GM12878 (cell line): ENCODE measurements at regions not wholly inside any gene's neighbourhood (a gene's known extent, or its start where the extent isn't known, plus 50 kb on each side); places are given as distances from the start of the nearest gene placed in this dataset.

Source experiments
- ATAC-seq: fragments of 200-7000 bp; cut with Tn5 transposase; 3 replicates; pipeline ENCODE4 v1.9.1; 2020; ENCODE audit warnings: mild to moderate bottlenecking, moderate library complexity
- BruUV-seq: library from RNA; stranded (reverse); fragments of 400-500 nt; replicated peaks from 2 replicates; lab custom pipeline; 2021; lab: Mats Ljungman, UMichigan
- CTCF ChIA-PET: fragments of 300-600 bp; sonication (Branson Sonifier 250); formaldehyde crosslinking; extraction: SDS; loops from one replicate; lab custom pipeline; 2021; ENCODE audit warnings: inconsistent platforms; lab: Yijun Ruan, JAX
- POLR2A ChIA-PET: fragments of 350-600 bp; formaldehyde crosslinking; extraction: SDS; loops from one replicate; lab custom pipeline; 2021; ENCODE audit warnings: inconsistent platforms; lab: Charles Lee
- RAD21 ChIA-PET: fragments of 300-600 bp; sonication (Branson Sonifier 250); formaldehyde crosslinking; loops from one replicate; lab custom pipeline; 2023; ENCODE audit warnings: antibody characterized with exemption; ENCODE audit not compliant: unreplicated experiment; lab: Charles Lee
- SMC1A ChIA-PET: fragments of 300-600 bp; sonication (Branson Sonifier 250); formaldehyde crosslinking; loops from one replicate; lab custom pipeline; 2023; ENCODE audit not compliant: unreplicated experiment, uncharacterized antibody; lab: Charles Lee
- DNase-seq: peaks from one replicate; pipeline ENCODE4 v3.0.0-alpha.2; 2011; ENCODE audit warnings: low read depth, low spot score
- FAIRE-seq: peaks from 3 replicates; lab custom pipeline; 2011; peaks lifted over from hg19 to GRCh38; lab: Jason Lieb, UNC
- H2AFZ ChIP-seq: 2 replicates; pipeline ENCODE4 v1.6.0; 2011; ENCODE audit warnings: low read depth, low read length, control low read depth; ENCODE audit not compliant: control insufficient read depth
- H3K27ac ChIP-seq: 2 replicates; pipeline ENCODE4 v1.5.1; 2011; ENCODE audit warnings: control low read depth; ENCODE audit not compliant: control insufficient read depth, insufficient read depth
- H3K27me3 ChIP-seq, 2 experiments: replicated peaks in 1 of 2; 2 replicates each; pipeline versions ENCODE4 v1.6.0 to v1.6.1; 2011; ENCODE audit warnings: low read length in 1 of 2; ENCODE audit not compliant: control insufficient read depth in 2 of 2, insufficient read depth in 2 of 2
- H3K36me3 ChIP-seq, 2 experiments: 2 replicates each; pipeline ENCODE4 v1.5.1; 2011; ENCODE audit warnings: low read length in 1 of 2; ENCODE audit not compliant: control insufficient read depth in 2 of 2, insufficient read depth in 2 of 2
- H3K4me1 ChIP-seq: 2 replicates; pipeline ENCODE4 v1.6.1; 2011; ENCODE audit warnings: mild to moderate bottlenecking, low read length, moderate library complexity, mixed read lengths; ENCODE audit not compliant: control insufficient read depth, insufficient read depth
- H3K4me2 ChIP-seq: 2 replicates; pipeline ENCODE4 v1.6.0; 2011; ENCODE audit warnings: control low read depth; ENCODE audit not compliant: control insufficient read depth, insufficient read depth
- H3K4me3 ChIP-seq: fragments of 200-600 bp; sonication (generic); 2 replicates; pipeline ENCODE4 v1.5.1; 2016
- H3K79me2 ChIP-seq: 2 replicates; pipeline ENCODE4 v1.6.0; 2011; ENCODE audit warnings: low read length; ENCODE audit not compliant: control insufficient read depth, insufficient read depth
- H3K9ac ChIP-seq: 2 replicates; pipeline ENCODE4 v1.8.0; 2011; ENCODE audit warnings: low read length, control low read depth, mixed read lengths; ENCODE audit not compliant: control insufficient read depth, insufficient read depth
- H3K9me3 ChIP-seq: replicated peaks from 3 replicates; pipeline ENCODE4 v1.5.1; 2011; ENCODE audit warnings: mild to moderate bottlenecking, low read length; ENCODE audit not compliant: control insufficient read depth, insufficient read depth
- H4K20me1 ChIP-seq: 2 replicates; pipeline ENCODE4 v1.6.0; 2011; ENCODE audit not compliant: control insufficient read depth, insufficient read depth
- CREM ChIP-seq: IDR thresholded peaks from 2 replicates; pipeline ENCODE4 v1.6.1; 2014; ENCODE audit warnings: antibody characterized with exemption, low read depth
- HDAC6 ChIP-seq: fragments of 200-600 bp; sonication (generic); IDR thresholded peaks from one replicate; pipeline ENCODE4 v1.8.0; 2017; ENCODE audit warnings: antibody characterized with exemption; ENCODE audit not compliant: unreplicated experiment
- MTA3 ChIP-seq: IDR thresholded peaks from 2 replicates; pipeline ENCODE4 v1.6.1; 2012; ENCODE audit warnings: low read length, inconsistent platforms, borderline replicate concordance
- RAD51 ChIP-seq: fragments of 450-650 bp; IDR thresholded peaks from 2 replicates; pipeline ENCODE4 v1.6.1; 2016; ENCODE audit warnings: moderate library complexity, mild to moderate bottlenecking, inconsistent platforms
- RELA ChIP-seq: fragments of 450-650 bp; IDR thresholded peaks from 2 replicates; pipeline ENCODE4 v1.8.0; 2014; ENCODE audit warnings: borderline replicate concordance; ENCODE audit not compliant: partially characterized antibody
- SRF ChIP-seq, 2 experiments: IDR thresholded peaks; 2 replicates each; pipeline ENCODE4 v1.6.1; 2011; ENCODE audit warnings: low read depth in 2 of 2, low read length in 2 of 2, mild to moderate bottlenecking in 1 of 2, moderate library complexity in 1 of 2
- SUPT20H ChIP-seq: IDR thresholded peaks from 2 replicates; pipeline ENCODE4 v1.6.1; 2011; ENCODE audit warnings: low read depth, mild to moderate bottlenecking, low read length, moderate library complexity, borderline replicate concordance; ENCODE audit not compliant: control insufficient read depth
- in situ Hi-C: fragments of 300-500 bp; cut with MboI; formaldehyde crosslinking; loops from 9 replicates; pipeline ENCODE4 v1.14.3; 2018; ENCODE audit warnings: mixed read lengths
- intact Hi-C: fragments of 100-400 bp; cut with micrococcal nuclease; formaldehyde crosslinking; loops from one replicate; pipeline ENCODE4 v1.14.2; 2022; ENCODE audit not compliant: unreplicated experiment
- TF ChIP-seq, protein P1 (sequence below): fragments of 450-650 bp; IDR thresholded peaks from 2 replicates; pipeline ENCODE4 v1.6.1; 2018; ENCODE audit warnings: mild to moderate bottlenecking, low read depth, moderate library complexity; ENCODE audit not compliant: partially characterized antibody
- TF ChIP-seq, protein P2 (sequence below): IDR thresholded peaks from 2 replicates; pipeline ENCODE4 v1.6.1; 2012; ENCODE audit warnings: low read length, inconsistent platforms
- TF ChIP-seq, protein P3 (sequence below): fragments of 450-650 bp; IDR thresholded peaks from 2 replicates; pipeline ENCODE4 v1.6.1; 2014; ENCODE audit warnings: mild to moderate bottlenecking

DNA sequence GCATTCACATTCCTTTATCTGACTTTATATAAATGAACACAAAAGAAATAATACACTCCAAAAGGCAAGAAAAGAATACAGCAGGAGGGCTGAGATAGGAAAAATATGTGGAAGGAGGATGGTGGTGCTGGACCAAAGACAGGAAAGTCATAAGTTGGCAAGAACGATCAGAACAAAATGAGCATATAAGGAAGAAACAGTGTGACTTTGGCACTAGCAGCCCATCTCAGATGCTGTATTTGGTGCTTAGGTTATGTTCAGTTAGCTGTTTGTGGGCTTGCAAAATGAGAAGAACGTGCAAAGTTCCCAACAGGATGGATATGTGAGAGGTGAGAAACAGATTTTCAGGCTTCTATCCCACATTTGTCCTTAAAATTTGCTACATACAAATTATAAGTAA lies 719.8 kb upstream of the ADGRL4 start (continued):
- TF ChIP-seq, protein P1, sequence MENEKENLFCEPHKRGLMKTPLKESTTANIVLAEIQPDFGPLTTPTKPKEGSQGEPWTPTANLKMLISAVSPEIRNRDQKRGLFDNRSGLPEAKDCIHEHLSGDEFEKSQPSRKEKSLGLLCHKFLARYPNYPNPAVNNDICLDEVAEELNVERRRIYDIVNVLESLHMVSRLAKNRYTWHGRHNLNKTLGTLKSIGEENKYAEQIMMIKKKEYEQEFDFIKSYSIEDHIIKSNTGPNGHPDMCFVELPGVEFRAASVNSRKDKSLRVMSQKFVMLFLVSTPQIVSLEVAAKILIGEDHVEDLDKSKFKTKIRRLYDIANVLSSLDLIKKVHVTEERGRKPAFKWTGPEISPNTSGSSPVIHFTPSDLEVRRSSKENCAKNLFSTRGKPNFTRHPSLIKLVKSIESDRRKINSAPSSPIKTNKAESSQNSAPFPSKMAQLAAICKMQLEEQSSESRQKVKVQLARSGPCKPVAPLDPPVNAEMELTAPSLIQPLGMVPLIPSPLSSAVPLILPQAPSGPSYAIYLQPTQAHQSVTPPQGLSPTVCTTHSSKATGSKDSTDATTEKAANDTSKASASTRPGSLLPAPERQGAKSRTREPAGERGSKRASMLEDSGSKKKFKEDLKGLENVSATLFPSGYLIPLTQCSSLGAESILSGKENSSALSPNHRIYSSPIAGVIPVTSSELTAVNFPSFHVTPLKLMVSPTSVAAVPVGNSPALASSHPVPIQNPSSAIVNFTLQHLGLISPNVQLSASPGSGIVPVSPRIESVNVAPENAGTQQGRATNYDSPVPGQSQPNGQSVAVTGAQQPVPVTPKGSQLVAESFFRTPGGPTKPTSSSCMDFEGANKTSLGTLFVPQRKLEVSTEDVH = no peak
- no peak for TF ChIP-seq MTA3

DNA sequence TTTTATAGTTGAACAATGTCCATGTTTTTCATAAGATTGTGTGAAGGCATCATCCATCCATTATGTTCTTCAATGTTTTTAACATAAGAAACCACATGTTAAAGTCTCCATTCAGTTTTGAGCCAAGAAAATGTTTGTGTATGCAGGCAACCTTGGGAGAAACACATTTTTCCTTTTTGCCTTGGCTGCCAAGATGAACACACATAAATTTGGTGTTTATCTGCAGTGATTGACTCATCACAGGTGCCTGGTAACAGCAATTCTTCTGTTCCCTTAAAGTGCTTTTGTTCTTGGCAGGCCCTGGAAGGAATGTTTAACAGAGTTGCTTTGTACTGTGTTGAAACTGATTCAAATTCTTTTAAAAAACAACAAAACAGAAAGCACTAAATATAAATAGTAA lies 709.9 kb upstream of the ADGRL4 start:
- in situ Hi-C loops = no loop called here
- ATAC-seq = no peak
- BruUV-seq = no TSS peak
- ChIA-PET POLR2A (no interaction called here), SMC1A (no interaction called here), RAD21 (no interaction called here)
- H3K9ac ChIP-seq = no peak overlapping the region
- H3K9me3 ChIP-seq = no peaks in the 10 kb centered on the region; the same call in 2 of the 3 replicates
- no peak overlapping the region for H2AFZ ChIP-seq
- TF ChIP-seq, protein P2, sequence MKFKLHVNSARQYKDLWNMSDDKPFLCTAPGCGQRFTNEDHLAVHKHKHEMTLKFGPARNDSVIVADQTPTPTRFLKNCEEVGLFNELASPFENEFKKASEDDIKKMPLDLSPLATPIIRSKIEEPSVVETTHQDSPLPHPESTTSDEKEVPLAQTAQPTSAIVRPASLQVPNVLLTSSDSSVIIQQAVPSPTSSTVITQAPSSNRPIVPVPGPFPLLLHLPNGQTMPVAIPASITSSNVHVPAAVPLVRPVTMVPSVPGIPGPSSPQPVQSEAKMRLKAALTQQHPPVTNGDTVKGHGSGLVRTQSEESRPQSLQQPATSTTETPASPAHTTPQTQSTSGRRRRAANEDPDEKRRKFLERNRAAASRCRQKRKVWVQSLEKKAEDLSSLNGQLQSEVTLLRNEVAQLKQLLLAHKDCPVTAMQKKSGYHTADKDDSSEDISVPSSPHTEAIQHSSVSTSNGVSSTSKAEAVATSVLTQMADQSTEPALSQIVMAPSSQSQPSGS = no peak
- no peak for TF ChIP-seq SRF (IDR thresholded peaks at IDR 0.05; ENCODE audit: low read depth in 2 of 2, low read length in 2 of 2)
- TF ChIP-seq, protein P3, sequence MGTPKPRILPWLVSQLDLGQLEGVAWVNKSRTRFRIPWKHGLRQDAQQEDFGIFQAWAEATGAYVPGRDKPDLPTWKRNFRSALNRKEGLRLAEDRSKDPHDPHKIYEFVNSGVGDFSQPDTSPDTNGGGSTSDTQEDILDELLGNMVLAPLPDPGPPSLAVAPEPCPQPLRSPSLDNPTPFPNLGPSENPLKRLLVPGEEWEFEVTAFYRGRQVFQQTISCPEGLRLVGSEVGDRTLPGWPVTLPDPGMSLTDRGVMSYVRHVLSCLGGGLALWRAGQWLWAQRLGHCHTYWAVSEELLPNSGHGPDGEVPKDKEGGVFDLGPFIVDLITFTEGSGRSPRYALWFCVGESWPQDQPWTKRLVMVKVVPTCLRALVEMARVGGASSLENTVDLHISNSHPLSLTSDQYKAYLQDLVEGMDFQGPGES = no peak
- no peak for TF ChIP-seq HDAC6
- TF ChIP-seq RELA = no peak
- TF ChIP-seq SUPT20H = no peak
- TF ChIP-seq RAD51 = no peak
- no peak for TF ChIP-seq CREM
- TF ChIP-seq, all 136 proteins: peak for 0
- H3K27ac ChIP-seq = no peak overlapping the region
- CTCF ChIA-PET = no interaction called here
- DNase-seq (no peak), FAIRE-seq (no peak)
- H3K4me1 ChIP-seq = peaks cover 2% of the 10 kb centered on the region
- H3K4me3 ChIP-seq = no peak overlapping the region
- no peak overlapping the region for H3K4me2 ChIP-seq
- H4K20me1 ChIP-seq = no peaks in the 10 kb centered on the region
- intact Hi-C loops = no loop called here
- H3K36me3 ChIP-seq = no peaks in the 10 kb centered on the region
- no peaks in the 10 kb centered on the region for H3K79me2 ChIP-seq
- H3K27me3 ChIP-seq = no peaks in the 10 kb centered on the region
